H9 (cell line): ENCODE measurements at regions not wholly inside any gene's neighbourhood (a gene's known extent, or its start where the extent isn't known, plus 50 kb on each side); places are given as distances from the start of the nearest gene placed in this dataset.

Source experiments
- DNase-seq: peaks from one replicate; pipeline ENCODE4 v3.0.0-alpha.2; 2017
- H2AFZ ChIP-seq: one replicate; pipeline ENCODE4 v1.6.1; 2013; ENCODE audit warnings: mild to moderate bottlenecking, low read length, control low read depth, moderate library complexity
- H2AK5ac ChIP-seq: 2 replicates; pipeline ENCODE4 v1.6.1; 2013; ENCODE audit warnings: low read length, control low read depth, mixed read lengths; ENCODE audit not compliant: insufficient read length
- H2BK120ac ChIP-seq: one replicate; pipeline ENCODE4 v1.6.1; 2013; ENCODE audit warnings: low read depth, mild to moderate bottlenecking, low read length, control low read depth, inconsistent platforms; ENCODE audit not compliant: poor library complexity, severe bottlenecking
- H2BK12ac ChIP-seq: 2 replicates; pipeline ENCODE4 v1.6.1; 2013; ENCODE audit warnings: low read length, control low read depth, mixed read lengths, low read depth; ENCODE audit not compliant: insufficient read length
- H2BK15ac ChIP-seq: 2 replicates; pipeline ENCODE4 v1.6.1; 2013; ENCODE audit warnings: low read depth, low read length, control low read depth
- H2BK20ac ChIP-seq: one replicate; pipeline ENCODE4 v1.6.1; 2013; ENCODE audit warnings: low read depth, mild to moderate bottlenecking, low read length, control low read depth, inconsistent platforms; ENCODE audit not compliant: poor library complexity, severe bottlenecking
- H2BK5ac ChIP-seq: 2 replicates; pipeline ENCODE4 v1.6.1; 2013; ENCODE audit warnings: low read length, control low read depth, mixed read lengths; ENCODE audit not compliant: insufficient read length
- H3K14ac ChIP-seq: 2 replicates; pipeline ENCODE4 v1.6.1; 2013; ENCODE audit warnings: low read length, control low read depth; ENCODE audit not compliant: insufficient read depth
- H3K18ac ChIP-seq: 2 replicates; pipeline ENCODE4 v1.6.1; 2013; ENCODE audit warnings: low read depth, mild to moderate bottlenecking, mixed read lengths, low read length, control low read depth; ENCODE audit not compliant: insufficient read length
- H3K23ac ChIP-seq: 2 replicates; pipeline ENCODE4 v1.6.1; 2013; ENCODE audit warnings: low read length, control low read depth, mixed read lengths, low read depth; ENCODE audit not compliant: insufficient read length
- H3K23me2 ChIP-seq: 2 replicates; pipeline ENCODE4 v1.6.1; 2013; ENCODE audit warnings: low read depth, mild to moderate bottlenecking, mixed read lengths, low read length, control low read depth; ENCODE audit not compliant: insufficient read length, poor library complexity, severe bottlenecking
- H3K27ac ChIP-seq: 2 replicates; pipeline ENCODE4 v1.5.1; 2013; ENCODE audit warnings: low read length, control low read depth, mixed read lengths, low read depth; ENCODE audit not compliant: insufficient read length
- H3K27me3 ChIP-seq: 2 replicates; pipeline ENCODE4 v1.6.1; 2013; ENCODE audit warnings: low read length, control low read depth, inconsistent platforms; ENCODE audit not compliant: insufficient read depth
- H3K4ac ChIP-seq: 2 replicates; pipeline ENCODE4 v1.6.1; 2013; ENCODE audit warnings: low read depth, mild to moderate bottlenecking, control low read depth, inconsistent platforms, low read length, moderate library complexity
- H3K4me1 ChIP-seq: 2 replicates; pipeline ENCODE4 v1.6.1; 2013; ENCODE audit warnings: low read length, control low read depth, inconsistent platforms; ENCODE audit not compliant: insufficient read depth
- H3K4me2 ChIP-seq: 2 replicates; pipeline ENCODE4 v1.6.1; 2013; ENCODE audit warnings: low read length, control low read depth, mixed read lengths; ENCODE audit not compliant: insufficient read length, insufficient read depth
- H3K56ac ChIP-seq: 2 replicates; pipeline ENCODE4 v1.6.1; 2013; ENCODE audit warnings: low read depth, mild to moderate bottlenecking, mixed read lengths, low read length, control low read depth; ENCODE audit not compliant: insufficient read length
- H3K79me1 ChIP-seq: 2 replicates; pipeline ENCODE4 v1.6.1; 2013; ENCODE audit warnings: low read depth, mild to moderate bottlenecking, moderate library complexity, low read length, control low read depth, inconsistent platforms; ENCODE audit not compliant: insufficient read depth, poor library complexity, severe bottlenecking
- H3K79me2 ChIP-seq: 2 replicates; pipeline ENCODE4 v1.6.1; 2013; ENCODE audit warnings: low read length, control low read depth, inconsistent platforms; ENCODE audit not compliant: insufficient read depth
- H3K9ac ChIP-seq: 2 replicates; pipeline ENCODE4 v1.6.1; 2013; ENCODE audit warnings: low read length, control low read depth, mixed read lengths; ENCODE audit not compliant: insufficient read length; ENCODE audit errors: extremely low read depth
- H3K9me3 ChIP-seq: one replicate; pipeline ENCODE4 v1.6.1; 2013; ENCODE audit warnings: low read depth, low read length, inconsistent platforms; ENCODE audit not compliant: control insufficient read depth
- H3T11ph ChIP-seq: one replicate; pipeline ENCODE4 v1.6.1; 2013; ENCODE audit warnings: mild to moderate bottlenecking, low read length, control low read depth, inconsistent platforms
- H4K20me1 ChIP-seq: one replicate; pipeline ENCODE4 v1.6.1; 2013; ENCODE audit not compliant: control insufficient read depth, insufficient read length, insufficient read depth
- H4K5ac ChIP-seq: 2 replicates; pipeline ENCODE4 v1.6.1; 2013; ENCODE audit warnings: low read depth, mild to moderate bottlenecking, mixed read lengths, low read length, control low read depth; ENCODE audit not compliant: insufficient read length
- H4K8ac ChIP-seq: replicated peaks from 2 replicates; pipeline ENCODE4 v1.6.1; 2013; ENCODE audit warnings: low read length, control low read depth, mixed read lengths, low read depth; ENCODE audit not compliant: insufficient read length
- H4K91ac ChIP-seq: 2 replicates; pipeline ENCODE4 v1.6.1; 2013; ENCODE audit warnings: low read depth, mild to moderate bottlenecking, moderate library complexity, mixed read lengths, low read length, control low read depth; ENCODE audit not compliant: insufficient read length
- H3K27ac Mint-ChIP-seq, 3 experiments: 2 replicates in 2 of 3; 3 replicates in 1 of 3; pipeline ENCODE4 v1.8.0; 2020 to 2021; ENCODE audit warnings: mixed read lengths in 3 of 3, mild to moderate bottlenecking in 1 of 3, moderate library complexity in 1 of 3
- H3K27me3 Mint-ChIP-seq: 2 replicates; pipeline ENCODE4 v1.8.0; 2021; ENCODE audit warnings: low read depth, mild to moderate bottlenecking, moderate library complexity, mixed read lengths
- H3K36me3 Mint-ChIP-seq, 3 experiments: 2 replicates in 2 of 3; 3 replicates in 1 of 3; pipeline ENCODE4 v1.8.0; 2020 to 2021; ENCODE audit warnings: low read depth in 3 of 3, mixed read lengths in 3 of 3; ENCODE audit not compliant: insufficient read depth in 1 of 3
- H3K4me1 Mint-ChIP-seq, 2 experiments: 2 replicates each; pipeline ENCODE4 v1.8.0; 2020; ENCODE audit warnings: mixed read lengths in 2 of 2
- H3K4me3 Mint-ChIP-seq, 2 experiments: 2 replicates in 1 of 2; 3 replicates in 1 of 2; pipeline ENCODE4 v1.8.0; 2020 to 2021; ENCODE audit warnings: mild to moderate bottlenecking in 2 of 2, mixed read lengths in 2 of 2, moderate library complexity in 1 of 2
- H3K9me3 Mint-ChIP-seq, 2 experiments: 2 replicates in 1 of 2; 3 replicates in 1 of 2; pipeline ENCODE4 v1.8.0; 2020; ENCODE audit warnings: mild to moderate bottlenecking in 2 of 2, mixed read lengths in 2 of 2, moderate library complexity in 1 of 2
- CTCF ChIP-seq: fragments of 200-600 bp; sonication (generic); conservative IDR thresholded peaks from 3 replicates; pipeline ENCODE4 v1.8.0; 2021; ENCODE audit warnings: antibody characterized with exemption, mild to moderate bottlenecking
- WGBS: extraction: QIAGEN DNeasy Blood & Tissue Kit; methylation state at CpG from one replicate; pipeline ENCODE4 v1.1.7; 2013; ENCODE audit warnings: missing lambda C conversion rate, low lambda C conversion rate, mixed read lengths; ENCODE audit not compliant: insufficient read length; ENCODE audit errors: extremely low coverage; 5-methylcytosine and 5-hydroxymethylcytosine counted together

GRCh38 chr5:52710972-52711596, 76.6 kb upstream of the ITGA1 start:
- Histone ChIP-seq H3K4me2 (no peak overlapping the region), H3K14ac (no peak overlapping the region), H3K23me2 (no peaks in the 10 kb centered on the region), H2BK120ac (no peak overlapping the region), H3K23ac (no peak overlapping the region), H3K9me3 (no peaks in the 10 kb centered on the region), H3K4ac (no peak overlapping the region), H3T11ph (no peak overlapping the region), H4K91ac (no peak overlapping the region), H3K18ac (no peak overlapping the region), H2AFZ (no peak overlapping the region), H3K79me1 (no peaks in the 10 kb centered on the region), H4K5ac (no peak overlapping the region), H3K9ac (no peak overlapping the region), H4K8ac (no peak overlapping the region), H3K79me2 (no peaks in the 10 kb centered on the region), H3K27ac (no peak overlapping the region), H2BK5ac (no peak overlapping the region), H2BK15ac (no peak overlapping the region), H2BK20ac (no peak overlapping the region), H2AK5ac (no peak overlapping the region), H4K20me1 (no peaks in the 10 kb centered on the region), H3K56ac (no peak overlapping the region), H2BK12ac (no peak overlapping the region), H3K4me1 (peaks cover 3% of the 10 kb centered on the region; the same call in 1 of the 2 replicates), H3K27me3 (no peaks in the 10 kb centered on the region)
- no peak for TF ChIP-seq CTCF
- Mint-ChIP-seq H3K27me3 (peaks cover 1% of the 10 kb centered on the region; the same call in 1 of the 2 replicates), H3K4me3 (no peak overlapping the region), H3K9me3 (no peaks in the 10 kb centered on the region), H3K27ac (no peak overlapping the region), H3K36me3 (no peaks in the 10 kb centered on the region), H3K4me1 (peaks cover 9 to 12% of the 10 kb centered on the region in 2 experiments)
- no CpG with 5 or more reads among the region's 2 CpGs for WGBS
- no peak for DNase-seq
